Ishikawa (cell line): ENCODE measurements at regions not wholly inside any gene's neighbourhood (a gene's known extent, or its start where the extent isn't known, plus 50 kb on each side); places are given as distances from the start of the nearest gene placed in this dataset.

Source experiments
- CEBPB ChIP-seq: IDR thresholded peaks from 2 replicates; pipeline ENCODE4 v1.6.1; 2012
- CREB1 ChIP-seq: IDR thresholded peaks from 2 replicates; pipeline ENCODE4 v1.6.1; 2012; ENCODE audit warnings: low read depth
- MAX ChIP-seq: IDR thresholded peaks from 2 replicates; pipeline ENCODE4 v1.6.1; 2012
- TAF1 ChIP-seq: IDR thresholded peaks from 2 replicates; pipeline ENCODE4 v1.6.1; 2012; ENCODE audit warnings: low read depth, mild to moderate bottlenecking
- USF1 ChIP-seq: IDR thresholded peaks from 2 replicates; pipeline ENCODE4 v1.6.1; 2012
- YY1 ChIP-seq: IDR thresholded peaks from 2 replicates; pipeline ENCODE4 v1.6.1; 2012; ENCODE audit warnings: low read depth
- TF ChIP-seq, protein P1 (sequence below): IDR thresholded peaks from 2 replicates; pipeline ENCODE4 v1.6.1; 2012; ENCODE audit warnings: low read depth, mild to moderate bottlenecking

GRCh38 chr5:167642181-167642580, 649.3 kb upstream of the WWC1 start:
- TF ChIP-seq USF1 (no peak), YY1 (no peak), CEBPB (no peak), MAX (no peak), TAF1 (no peak), CREB1 (no peak)
- TF ChIP-seq, protein P1, sequence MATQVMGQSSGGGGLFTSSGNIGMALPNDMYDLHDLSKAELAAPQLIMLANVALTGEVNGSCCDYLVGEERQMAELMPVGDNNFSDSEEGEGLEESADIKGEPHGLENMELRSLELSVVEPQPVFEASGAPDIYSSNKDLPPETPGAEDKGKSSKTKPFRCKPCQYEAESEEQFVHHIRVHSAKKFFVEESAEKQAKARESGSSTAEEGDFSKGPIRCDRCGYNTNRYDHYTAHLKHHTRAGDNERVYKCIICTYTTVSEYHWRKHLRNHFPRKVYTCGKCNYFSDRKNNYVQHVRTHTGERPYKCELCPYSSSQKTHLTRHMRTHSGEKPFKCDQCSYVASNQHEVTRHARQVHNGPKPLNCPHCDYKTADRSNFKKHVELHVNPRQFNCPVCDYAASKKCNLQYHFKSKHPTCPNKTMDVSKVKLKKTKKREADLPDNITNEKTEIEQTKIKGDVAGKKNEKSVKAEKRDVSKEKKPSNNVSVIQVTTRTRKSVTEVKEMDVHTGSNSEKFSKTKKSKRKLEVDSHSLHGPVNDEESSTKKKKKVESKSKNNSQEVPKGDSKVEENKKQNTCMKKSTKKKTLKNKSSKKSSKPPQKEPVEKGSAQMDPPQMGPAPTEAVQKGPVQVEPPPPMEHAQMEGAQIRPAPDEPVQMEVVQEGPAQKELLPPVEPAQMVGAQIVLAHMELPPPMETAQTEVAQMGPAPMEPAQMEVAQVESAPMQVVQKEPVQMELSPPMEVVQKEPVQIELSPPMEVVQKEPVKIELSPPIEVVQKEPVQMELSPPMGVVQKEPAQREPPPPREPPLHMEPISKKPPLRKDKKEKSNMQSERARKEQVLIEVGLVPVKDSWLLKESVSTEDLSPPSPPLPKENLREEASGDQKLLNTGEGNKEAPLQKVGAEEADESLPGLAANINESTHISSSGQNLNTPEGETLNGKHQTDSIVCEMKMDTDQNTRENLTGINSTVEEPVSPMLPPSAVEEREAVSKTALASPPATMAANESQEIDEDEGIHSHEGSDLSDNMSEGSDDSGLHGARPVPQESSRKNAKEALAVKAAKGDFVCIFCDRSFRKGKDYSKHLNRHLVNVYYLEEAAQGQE: no peak
